M059J (cell line): ENCODE measurements at regions not wholly inside any gene's neighbourhood (a gene's known extent, or its start where the extent isn't known, plus 50 kb on each side); places are given as distances from the start of the nearest gene placed in this dataset.

Source experiments
- DNase-seq: peaks from one replicate; pipeline ENCODE4 v3.0.0-alpha.2; 2012; ENCODE audit warnings: low read depth

- DNase-seq, result peak; percentile 98
Measured at GRCh38 chr20:33908336-33908735, 85.4 kb upstream of the RALY start.

- no peak for DNase-seq
Measured at GRCh38 chr20:33908868-33909267, 84.8 kb upstream of the RALY start.

- peak; percentile 98 for DNase-seq
Measured at GRCh38 chr20:33909331-33909921, 84.3 kb upstream of the RALY start.

- DNase-seq, result peak; percentile 80
Measured at GRCh38 chr20:33910056-33910455, 83.7 kb upstream of the RALY start.

GRCh38 chr20:33910529-33911327, 83.0 kb upstream of the RALY start:
- DNase-seq, result no peak

GRCh38 chr20:33914919-33915318, 78.8 kb upstream of the RALY start:
- DNase-seq, result peak; percentile 89

GRCh38 chr20:33915726-33916331, 77.9 kb upstream of the RALY start:
- DNase-seq, result peak; percentile 29

- DNase-seq, result no peak
Measured at GRCh38 chr20:33916768-33917167, 76.9 kb upstream of the RALY start.

GRCh38 chr20:33917831-33918525, 75.7 kb upstream of the RALY start:
- DNase-seq, result no peak

GRCh38 chr20:33918662-33919061, 75.0 kb upstream of the RALY start:
- no peak for DNase-seq

- DNase-seq, result no peak
Measured at GRCh38 chr20:33919653-33920052, 74.1 kb upstream of the RALY start.

- no peak for DNase-seq
Measured at GRCh38 chr20:33922224-33922623, 71.5 kb upstream of the RALY start.

- no peak for DNase-seq
Measured at GRCh38 chr20:33923740-33924139, 70.0 kb upstream of the RALY start.

GRCh38 chr20:33925867-33926266, 67.8 kb upstream of the RALY start:
- no peak for DNase-seq

GRCh38 chr20:33926425-33926824, 67.3 kb upstream of the RALY start:
- DNase-seq, result no peak

GRCh38 chr20:33927724-33928123, 66.0 kb upstream of the RALY start:
- DNase-seq, result no peak

GRCh38 chr20:33929917-33930316, 63.8 kb upstream of the RALY start:
- DNase-seq, result no peak

GRCh38 chr20:33933469-33933909, 60.2 kb upstream of the RALY start:
- peak; percentile 71 for DNase-seq

- no peak for DNase-seq
Measured at GRCh38 chr20:33936656-33937055, 57.1 kb upstream of the RALY start.

- DNase-seq, result peak; percentile 30
Measured at GRCh38 chr20:33939031-33939430, 54.7 kb upstream of the RALY start.

GRCh38 chr20:33940666-33941065, 53.0 kb upstream of the RALY start:
- no peak for DNase-seq
